Stimulated activated memory B cell treated with anti-CD40 and anti-IgM and Interleukin-4, amounts not matched to agents 10 μg/mL and 1 μg/mL and 100 μg/mL, for 72 hours (primary cell): ENCODE measurements at regions not wholly inside any gene's neighbourhood (a gene's known extent, or its start where the extent isn't known, plus 50 kb on each side); places are given as distances from the start of the nearest gene placed in this dataset.
"Not testable (repeated sequence)": the region's sequence is repeated elsewhere in the genome, so short reads cannot be mapped to it uniquely, and the experiment has no call there.

Source experiments
- ATAC-seq: fragments of 150-1000 bp; cut with Tn5 transposase; 2 replicates; pipeline ENCODE4 v1.10.0; 2021
- H3K27ac Mint-ChIP-seq: one replicate; pipeline ENCODE4 v1.8.0; 2022; ENCODE audit warnings: mild to moderate bottlenecking, mixed read lengths
- H3K27me3 Mint-ChIP-seq: one replicate; pipeline ENCODE4 v1.8.0; 2022; ENCODE audit warnings: mixed read lengths
- H3K36me3 Mint-ChIP-seq: one replicate; pipeline ENCODE4 v1.8.0; 2022; ENCODE audit warnings: mixed read lengths
- H3K4me1 Mint-ChIP-seq: one replicate; pipeline ENCODE4 v1.8.0; 2022; ENCODE audit warnings: mixed read lengths
- H3K4me3 Mint-ChIP-seq: one replicate; pipeline ENCODE4 v1.8.0; 2022; ENCODE audit warnings: mild to moderate bottlenecking, moderate library complexity, mixed read lengths
- H3K9me3 Mint-ChIP-seq: one replicate; pipeline ENCODE4 v1.8.0; 2022; ENCODE audit warnings: mixed read lengths

DNA sequence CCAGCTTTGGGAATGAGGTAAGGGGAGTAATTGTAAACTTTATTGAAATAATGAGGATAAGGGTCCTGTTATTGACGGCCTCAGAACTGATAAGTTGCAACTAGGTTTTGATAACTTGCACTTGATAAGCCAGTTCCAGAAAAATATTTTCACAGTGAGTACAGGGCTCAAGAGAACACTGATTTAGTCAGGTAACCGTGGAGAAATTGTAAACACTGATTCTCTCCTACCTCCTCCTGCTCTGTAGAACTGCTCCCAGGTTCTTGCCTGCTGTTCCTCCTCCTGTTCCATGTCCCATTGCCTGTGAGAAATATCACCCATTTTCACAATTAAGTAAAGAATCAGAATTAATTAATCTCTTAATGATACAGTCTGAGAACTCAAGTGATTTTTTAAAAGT lies 55.0 kb upstream of the CXXC4 start:
- no peaks in the 10 kb centered on the region for H3K4me1 Mint-ChIP-seq
- H3K4me3 Mint-ChIP-seq, result no peak overlapping the region
- H3K9me3 Mint-ChIP-seq, result no peaks in the 10 kb centered on the region
- no peak for ATAC-seq
- no peak overlapping the region for H3K27ac Mint-ChIP-seq
- no peaks in the 10 kb centered on the region for H3K27me3 Mint-ChIP-seq
- no peaks in the 10 kb centered on the region for H3K36me3 Mint-ChIP-seq

DNA sequence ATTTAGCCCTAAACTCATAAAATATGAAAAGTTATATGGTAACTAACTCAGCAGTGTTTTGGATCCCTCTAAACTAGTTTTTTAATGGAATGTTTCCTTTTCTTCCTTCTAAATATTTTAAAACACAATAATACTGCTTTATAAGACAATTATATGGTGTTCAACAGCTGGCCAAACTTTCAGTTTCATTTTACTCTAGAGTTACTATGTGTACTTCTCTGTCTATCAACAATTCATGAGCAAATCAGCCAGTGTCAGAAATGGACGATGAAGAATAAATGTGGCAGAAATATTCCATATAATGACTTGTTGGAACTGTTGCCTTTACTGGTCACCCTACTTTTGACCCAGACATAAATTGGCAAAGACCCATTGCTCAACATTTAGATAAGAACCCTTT lies 64.8 kb upstream of the CXXC4 start:
- no peak for ATAC-seq
- Mint-ChIP-seq H3K36me3 (no peaks in the 10 kb centered on the region), H3K27me3 (peaks cover 1% of the 10 kb centered on the region), H3K27ac (no peak overlapping the region), H3K4me3 (no peak overlapping the region), H3K9me3 (no peaks in the 10 kb centered on the region), H3K4me1 (no peaks in the 10 kb centered on the region)

GRCh38 chr4:104571341-104571740 lies 76.6 kb upstream of the CXXC4 start:
- H3K9me3 Mint-ChIP-seq, result no peaks in the 10 kb centered on the region

DNA sequence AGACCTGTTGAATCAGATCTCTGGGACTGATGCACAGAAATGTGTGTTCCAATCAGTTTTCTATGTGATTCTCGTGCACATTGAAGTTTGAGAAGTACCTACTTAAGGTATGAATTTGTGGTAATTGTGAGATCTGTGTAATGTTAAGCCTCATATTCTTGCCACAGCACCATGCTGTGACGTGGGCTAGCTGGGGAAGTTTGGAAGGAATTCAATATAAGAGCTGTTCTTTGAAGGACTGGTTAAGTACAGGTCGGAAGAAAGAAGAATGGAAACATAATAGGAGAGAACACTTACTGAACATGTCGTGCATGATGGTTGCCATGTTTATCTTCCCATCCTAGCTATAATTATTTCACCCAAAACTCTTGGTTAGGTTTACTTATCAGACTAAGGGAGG lies 79.7 kb upstream of the CXXC4 start:
- Mint-ChIP-seq H3K27ac (no peak overlapping the region), H3K4me1 (no peaks in the 10 kb centered on the region), H3K9me3 (no peaks in the 10 kb centered on the region), H3K27me3 (peaks cover 5% of the 10 kb centered on the region), H3K4me3 (no peak overlapping the region), H3K36me3 (no peaks in the 10 kb centered on the region)
- no peak for ATAC-seq

More at GRCh38 chr4:104571341-104571740, 76.6 kb upstream of the CXXC4 start:
- ATAC-seq, result peak; percentile 24
- Mint-ChIP-seq H3K27me3 (peaks cover 11% of the 10 kb centered on the region), H3K4me3 (no peak overlapping the region), H3K36me3 (no peaks in the 10 kb centered on the region), H3K27ac (no peak overlapping the region), H3K4me1 (no peaks in the 10 kb centered on the region)

DNA sequence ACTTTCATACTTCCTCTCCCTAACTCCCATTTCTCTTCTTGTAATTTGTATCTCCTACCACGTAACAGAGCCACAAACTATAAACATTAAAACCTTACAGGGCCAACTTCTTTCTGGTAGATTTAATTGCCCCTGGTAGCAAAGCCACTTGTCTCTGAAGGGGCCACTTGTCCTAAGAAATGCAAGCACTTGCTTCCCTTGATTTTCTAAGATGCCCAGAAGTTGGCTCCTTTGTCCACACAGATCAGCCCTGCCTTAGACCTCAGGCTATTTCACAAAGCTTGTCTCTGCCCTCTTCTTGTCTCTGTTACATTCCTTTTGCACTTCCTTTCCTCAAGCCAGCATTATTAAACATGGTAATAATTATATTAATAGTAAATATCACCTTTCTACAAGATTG lies 80.6 kb upstream of the CXXC4 start:
- no peak for ATAC-seq
- no peaks in the 10 kb centered on the region for H3K4me1 Mint-ChIP-seq
- no peak overlapping the region for H3K4me3 Mint-ChIP-seq
- no peaks in the 10 kb centered on the region for H3K36me3 Mint-ChIP-seq
- no peaks in the 10 kb centered on the region for H3K9me3 Mint-ChIP-seq
- no peaks in the 10 kb centered on the region for H3K27me3 Mint-ChIP-seq
- H3K27ac Mint-ChIP-seq, result no peak overlapping the region

GRCh38 chr4:104577405-104577804 lies 82.7 kb upstream of the CXXC4 start:
- Mint-ChIP-seq H3K9me3 (no peaks in the 10 kb centered on the region), H3K4me1 (no peaks in the 10 kb centered on the region), H3K27ac (no peak overlapping the region), H3K4me3 (no peak overlapping the region), H3K27me3 (no peaks in the 10 kb centered on the region), H3K36me3 (no peaks in the 10 kb centered on the region)
- ATAC-seq, result no peak

DNA sequence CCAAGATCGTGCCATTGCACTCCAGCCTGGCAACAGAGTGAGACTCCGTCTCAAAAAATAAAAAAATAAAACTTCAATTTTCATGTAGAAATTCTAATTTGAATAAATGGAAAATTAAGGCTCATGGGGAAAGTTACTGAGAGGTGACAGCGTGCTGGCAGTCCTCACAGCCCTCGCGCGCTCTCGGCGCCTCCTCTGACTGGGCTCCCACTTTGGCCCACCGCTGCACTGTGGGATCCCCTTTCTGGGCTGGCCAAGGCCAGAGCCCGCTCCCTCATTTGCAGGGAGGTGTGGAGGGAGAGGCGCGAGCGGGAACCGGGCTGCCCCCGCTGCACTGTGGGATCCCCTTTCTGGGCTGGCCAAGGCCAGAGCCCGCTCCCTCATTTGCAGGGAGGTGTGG lies 86.8 kb upstream of the CXXC4 start:
- not testable (repeated sequence) for H3K4me3 Mint-ChIP-seq, H3K27me3 Mint-ChIP-seq, ATAC-seq, H3K36me3 Mint-ChIP-seq, H3K9me3 Mint-ChIP-seq, H3K27ac Mint-ChIP-seq, H3K4me1 Mint-ChIP-seq

DNA sequence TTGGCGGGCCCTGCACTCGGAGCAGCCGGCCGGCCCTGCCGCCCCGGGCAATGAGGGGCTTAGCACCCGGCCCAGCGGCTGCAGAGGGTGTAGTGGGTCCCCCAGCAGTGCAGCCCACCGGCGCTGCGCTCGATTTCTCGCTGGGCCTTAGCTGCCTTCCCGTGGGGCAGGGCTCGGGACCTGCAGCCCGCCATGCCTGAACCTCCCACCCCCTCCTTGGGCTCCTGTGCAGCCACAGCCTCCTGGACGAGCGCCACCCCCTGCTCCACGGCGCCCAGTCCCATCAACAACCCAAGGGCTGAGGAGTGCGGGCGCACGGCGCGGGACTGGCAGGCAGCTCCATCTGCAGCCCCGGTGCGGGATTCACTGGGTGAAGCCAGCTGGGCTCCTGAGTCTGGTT lies 87.4 kb upstream of the CXXC4 start:
- not testable (repeated sequence) for H3K9me3 Mint-ChIP-seq, H3K27me3 Mint-ChIP-seq, ATAC-seq, H3K4me3 Mint-ChIP-seq, H3K27ac Mint-ChIP-seq, H3K4me1 Mint-ChIP-seq, H3K36me3 Mint-ChIP-seq

DNA sequence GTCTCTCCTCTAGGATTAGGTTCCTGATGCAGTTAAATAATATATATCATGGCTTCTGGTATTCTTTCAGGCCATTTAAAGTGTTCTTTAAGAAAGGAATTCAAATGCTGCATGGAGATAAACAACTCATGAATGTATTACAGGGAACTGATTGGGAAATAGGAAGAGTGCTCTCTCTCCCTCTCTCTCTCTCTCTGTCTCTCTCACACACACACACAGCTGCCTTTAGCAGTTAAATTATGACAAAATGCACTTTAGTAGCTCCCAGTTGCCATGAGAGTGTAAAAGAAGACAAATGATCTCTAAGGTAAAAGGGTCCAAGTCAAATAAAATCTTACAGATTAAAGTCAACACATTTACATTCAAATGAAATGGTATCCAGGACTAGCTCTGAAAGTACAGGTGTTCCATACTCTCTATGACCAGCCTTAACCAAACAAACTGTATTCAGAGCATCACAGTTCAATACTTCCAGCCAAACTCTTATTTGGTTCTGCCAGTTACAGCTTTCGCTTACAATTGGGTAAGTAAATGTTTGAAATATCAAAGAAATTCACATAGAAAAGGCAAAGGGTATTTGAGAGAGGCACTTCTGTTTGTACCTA lies 94.7 kb upstream of the CXXC4 start:
- Mint-ChIP-seq H3K27ac (no peak overlapping the region), H3K4me1 (no peaks in the 10 kb centered on the region), H3K27me3 (peaks cover 21% of the 10 kb centered on the region), H3K36me3 (no peaks in the 10 kb centered on the region), H3K9me3 (no peaks in the 10 kb centered on the region), H3K4me3 (no peak overlapping the region)
- ATAC-seq, result no peak

DNA sequence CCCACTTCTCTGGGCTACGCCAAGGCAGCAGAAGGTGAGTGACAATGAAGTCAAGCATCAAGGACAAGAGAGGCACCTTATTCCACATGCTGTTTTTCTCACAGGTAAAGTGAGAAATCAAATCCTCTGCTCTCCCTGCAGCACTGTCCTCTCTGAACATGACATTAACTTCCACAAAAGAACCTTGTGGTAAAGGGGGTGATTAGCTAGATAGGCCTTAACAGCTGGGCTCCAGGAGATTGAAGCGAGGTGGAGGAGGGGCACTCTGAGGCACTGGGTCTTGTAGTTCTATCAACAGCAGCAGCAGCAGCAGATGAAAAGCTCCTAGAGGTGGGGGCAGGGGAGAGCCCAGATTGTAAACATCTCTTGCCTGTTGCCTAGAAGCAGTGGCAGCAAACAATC lies 96.8 kb upstream of the CXXC4 start:
- H3K27me3 Mint-ChIP-seq, result peaks cover 20% of the 10 kb centered on the region
- H3K4me1 Mint-ChIP-seq, result no peaks in the 10 kb centered on the region
- H3K36me3 Mint-ChIP-seq, result no peaks in the 10 kb centered on the region
- ATAC-seq, result peak; percentile 31
- H3K9me3 Mint-ChIP-seq, result no peaks in the 10 kb centered on the region
- H3K27ac Mint-ChIP-seq, result no peak overlapping the region
- H3K4me3 Mint-ChIP-seq, result no peak overlapping the region

- no peak for ATAC-seq
- Mint-ChIP-seq H3K4me1 (no peaks in the 10 kb centered on the region), H3K4me3 (no peak overlapping the region), H3K36me3 (no peaks in the 10 kb centered on the region), H3K27me3 (peaks cover 13% of the 10 kb centered on the region), H3K27ac (no peak overlapping the region), H3K9me3 (no peaks in the 10 kb centered on the region)
Observed at GRCh38 chr4:104592183-104592582, 97.5 kb upstream of the CXXC4 start.

- Mint-ChIP-seq H3K4me3 (no peak overlapping the region), H3K9me3 (no peaks in the 10 kb centered on the region), H3K36me3 (no peaks in the 10 kb centered on the region), H3K4me1 (no peaks in the 10 kb centered on the region), H3K27ac (no peak overlapping the region), H3K27me3 (peaks cover 10% of the 10 kb centered on the region)
- no peak for ATAC-seq
Observed at GRCh38 chr4:104593019-104593418, 98.3 kb upstream of the CXXC4 start.

DNA sequence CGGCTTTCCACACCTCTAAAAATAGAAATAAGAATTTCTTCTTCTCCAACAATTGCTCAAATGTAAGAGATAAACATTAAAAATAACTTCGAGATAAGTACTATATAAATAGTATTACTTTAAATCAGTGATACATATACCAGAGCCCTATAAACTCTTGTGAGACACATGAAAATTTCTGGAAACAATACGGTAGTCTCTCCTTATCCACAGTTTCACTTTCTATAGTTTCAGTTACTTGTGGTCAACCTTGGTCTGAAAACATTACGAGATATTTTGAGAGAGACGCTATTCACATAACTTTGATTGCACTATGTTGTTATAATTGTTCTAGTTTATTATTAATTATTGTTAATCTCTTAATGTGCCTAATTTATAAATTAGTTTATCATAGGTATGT lies 101.5 kb upstream of the CXXC4 start:
- Mint-ChIP-seq H3K9me3 (no peaks in the 10 kb centered on the region), H3K4me1 (no peaks in the 10 kb centered on the region), H3K27me3 (peaks cover 10% of the 10 kb centered on the region), H3K27ac (no peak overlapping the region), H3K36me3 (no peaks in the 10 kb centered on the region), H3K4me3 (no peak overlapping the region)
- no peak for ATAC-seq

DNA sequence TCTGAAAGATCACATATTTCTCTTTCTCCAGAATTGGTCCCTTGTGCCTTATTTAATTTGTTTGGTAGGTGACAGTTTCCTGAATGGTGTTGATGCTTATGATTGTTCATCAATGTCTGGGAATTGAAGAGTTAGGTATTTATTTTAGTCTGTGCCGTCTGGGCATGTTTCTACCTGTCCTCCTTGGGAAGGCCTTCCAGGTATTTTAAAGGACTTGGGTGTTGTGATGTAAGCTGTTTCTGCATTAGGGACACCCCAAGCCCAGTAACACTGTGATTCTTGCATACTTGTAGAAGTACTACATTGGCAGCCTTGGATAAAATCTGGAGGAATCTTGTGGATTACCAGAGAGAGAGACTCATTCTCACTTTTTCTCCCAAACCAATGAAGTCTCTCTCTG lies 120.8 kb upstream of the CXXC4 start:
- H3K27me3 Mint-ChIP-seq, result peaks cover 42% of the 10 kb centered on the region
- H3K9me3 Mint-ChIP-seq, result peaks cover 12% of the 10 kb centered on the region
- no peaks in the 10 kb centered on the region for H3K4me1 Mint-ChIP-seq
- no peak overlapping the region for H3K27ac Mint-ChIP-seq
- no peak overlapping the region for H3K4me3 Mint-ChIP-seq
- no peak for ATAC-seq
- no peaks in the 10 kb centered on the region for H3K36me3 Mint-ChIP-seq

DNA sequence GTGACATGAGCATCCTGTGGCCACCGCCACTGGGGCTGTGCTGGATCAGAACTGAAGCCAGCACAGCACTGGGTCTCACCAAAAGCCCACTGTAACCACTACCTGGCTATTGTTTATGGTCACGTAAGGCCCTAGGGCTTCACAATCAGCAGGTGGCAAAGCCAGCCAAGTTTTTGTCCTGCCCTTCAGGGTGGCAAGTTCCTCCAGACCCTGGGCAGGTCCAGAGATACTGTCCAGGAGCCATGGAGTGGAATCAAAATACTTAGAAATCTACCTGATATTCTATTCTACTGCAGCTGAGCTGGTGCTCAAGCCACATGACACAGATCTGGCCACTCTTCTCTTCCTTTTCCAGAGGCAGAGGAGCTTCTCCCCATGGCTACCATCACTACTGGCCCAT lies 121.2 kb upstream of the CXXC4 start:
- H3K36me3 Mint-ChIP-seq, result no peaks in the 10 kb centered on the region
- H3K27me3 Mint-ChIP-seq, result peaks cover 42% of the 10 kb centered on the region
- H3K4me3 Mint-ChIP-seq, result no peak overlapping the region
- peaks cover 12% of the 10 kb centered on the region for H3K9me3 Mint-ChIP-seq
- no peaks in the 10 kb centered on the region for H3K4me1 Mint-ChIP-seq
- no peak overlapping the region for H3K27ac Mint-ChIP-seq
- ATAC-seq, result no peak

GRCh38 chr4:104616401-104616820 lies 121.7 kb upstream of the CXXC4 start:
- H3K4me1 Mint-ChIP-seq, result no peaks in the 10 kb centered on the region
- no peaks in the 10 kb centered on the region for H3K36me3 Mint-ChIP-seq
- peaks cover 42% of the 10 kb centered on the region for H3K27me3 Mint-ChIP-seq
- H3K27ac Mint-ChIP-seq, result no peak overlapping the region
- no peak overlapping the region for H3K4me3 Mint-ChIP-seq
- ATAC-seq, result no peak
- peaks cover 12% of the 10 kb centered on the region for H3K9me3 Mint-ChIP-seq

- Mint-ChIP-seq H3K27me3 (no peaks in the 10 kb centered on the region), H3K4me1 (no peaks in the 10 kb centered on the region), H3K9me3 (no peaks in the 10 kb centered on the region), H3K4me3 (no peak overlapping the region), H3K36me3 (no peaks in the 10 kb centered on the region), H3K27ac (no peak overlapping the region)
- no peak for ATAC-seq
Observed at GRCh38 chr4:104625706-104626105, 131.0 kb upstream of the CXXC4 start.
